GM15510 (cell line): ENCODE measurements at regions not wholly inside any gene's neighbourhood (a gene's known extent, or its start where the extent isn't known, plus 50 kb on each side); places are given as distances from the start of the nearest gene placed in this dataset.

Experiments
- POLR2A ChIP-seq: IDR thresholded peaks from 3 replicates; pipeline ENCODE4 v1.6.1; 2011; ENCODE audit warnings: borderline replicate concordance; ENCODE audit not compliant: insufficient read length; ENCODE audit errors: extremely low read depth

GRCh38 chr12:124386661-124387527, 92.0 kb downstream of the RFLNA start:
- no peak for TF ChIP-seq POLR2A

GRCh38 chr12:124386059-124386458, 91.2 kb downstream of the RFLNA start:
- no peak for TF ChIP-seq POLR2A

GRCh38 chr12:124385219-124385969, 90.5 kb downstream of the RFLNA start:
- TF ChIP-seq POLR2A = no peak

GRCh38 chr12:124384299-124384894, 89.5 kb downstream of the RFLNA start:
- TF ChIP-seq POLR2A = no peak

GRCh38 chr12:124383028-124383427, 88.1 kb downstream of the RFLNA start:
- TF ChIP-seq POLR2A = no peak

- TF ChIP-seq POLR2A = no peak
These were observed 86.8 kb downstream of the RFLNA start for GRCh38 chr12:124381456-124382296.

GRCh38 chr12:124380796-124381455, 86.0 kb downstream of the RFLNA start:
- TF ChIP-seq POLR2A = no peak

GRCh38 chr12:124379938-124380754, 85.3 kb downstream of the RFLNA start:
- TF ChIP-seq POLR2A = no peak

- no peak for TF ChIP-seq POLR2A
These were observed 84.6 kb downstream of the RFLNA start for GRCh38 chr12:124379379-124379937.

GRCh38 chr12:124378926-124379325, 84.0 kb downstream of the RFLNA start:
- no peak for TF ChIP-seq POLR2A

GRCh38 chr12:124377981-124378509, 83.2 kb downstream of the RFLNA start:
- TF ChIP-seq POLR2A = no peak

GRCh38 chr12:124376435-124376834, 81.5 kb downstream of the RFLNA start:
- no peak for TF ChIP-seq POLR2A

GRCh38 chr12:124375789-124376175, 80.9 kb downstream of the RFLNA start:
- no peak for TF ChIP-seq POLR2A
